ENCODE measurements at regions not wholly inside any gene's neighbourhood (a gene's known extent, or its start where the extent isn't known, plus 50 kb on each side); places are given as distances from the start of the nearest gene placed in this dataset.

DNA sequence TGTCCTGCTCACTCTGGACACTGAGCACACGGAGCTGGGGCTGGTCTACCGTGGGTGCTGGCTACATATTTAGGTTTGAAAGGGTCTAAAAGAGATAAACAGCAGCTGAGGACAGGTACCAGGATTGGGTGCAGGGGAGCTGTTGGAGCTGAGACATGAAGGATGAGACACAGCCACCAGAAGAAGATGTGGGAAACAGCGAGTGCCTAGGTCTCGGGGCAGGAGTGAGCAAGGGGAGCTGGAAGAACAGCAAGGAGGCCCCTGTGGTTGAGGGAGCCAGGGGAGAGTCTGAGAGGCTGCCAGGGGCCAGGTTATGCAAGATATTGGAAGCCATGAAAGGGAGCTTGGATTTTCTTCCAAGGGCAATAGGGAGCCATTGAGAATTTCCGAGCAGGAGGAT, 434.0 kb upstream of the SULF2 start:
- TF ChIP-seq POLR2A (IDR thresholded peaks at IDR 0.05), result no peak
- TF ChIP-seq, protein P1, sequence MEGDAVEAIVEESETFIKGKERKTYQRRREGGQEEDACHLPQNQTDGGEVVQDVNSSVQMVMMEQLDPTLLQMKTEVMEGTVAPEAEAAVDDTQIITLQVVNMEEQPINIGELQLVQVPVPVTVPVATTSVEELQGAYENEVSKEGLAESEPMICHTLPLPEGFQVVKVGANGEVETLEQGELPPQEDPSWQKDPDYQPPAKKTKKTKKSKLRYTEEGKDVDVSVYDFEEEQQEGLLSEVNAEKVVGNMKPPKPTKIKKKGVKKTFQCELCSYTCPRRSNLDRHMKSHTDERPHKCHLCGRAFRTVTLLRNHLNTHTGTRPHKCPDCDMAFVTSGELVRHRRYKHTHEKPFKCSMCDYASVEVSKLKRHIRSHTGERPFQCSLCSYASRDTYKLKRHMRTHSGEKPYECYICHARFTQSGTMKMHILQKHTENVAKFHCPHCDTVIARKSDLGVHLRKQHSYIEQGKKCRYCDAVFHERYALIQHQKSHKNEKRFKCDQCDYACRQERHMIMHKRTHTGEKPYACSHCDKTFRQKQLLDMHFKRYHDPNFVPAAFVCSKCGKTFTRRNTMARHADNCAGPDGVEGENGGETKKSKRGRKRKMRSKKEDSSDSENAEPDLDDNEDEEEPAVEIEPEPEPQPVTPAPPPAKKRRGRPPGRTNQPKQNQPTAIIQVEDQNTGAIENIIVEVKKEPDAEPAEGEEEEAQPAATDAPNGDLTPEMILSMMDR (IDR thresholded peaks at IDR 0.05), result no peak

Data from body of pancreas (tissue), 4 donors.